SK-N-SH (cell line): ENCODE measurements at regions not wholly inside any gene's neighbourhood (a gene's known extent, or its start where the extent isn't known, plus 50 kb on each side); places are given as distances from the start of the nearest gene placed in this dataset.

ENCODE experiments used
- CTCF ChIA-PET: fragments of 300-600, 350-600 bp; formaldehyde crosslinking; extraction: SDS; loops from one replicate; lab custom pipeline; 2021; lab: Yijun Ruan, JAX
- POLR2A ChIA-PET: fragments of 350-600 bp; sonication (Branson Sonifier 250); formaldehyde crosslinking; extraction: SDS; loops from one replicate; lab custom pipeline; 2020; ENCODE audit warnings: antibody characterized with exemption, inconsistent platforms; lab: Yijun Ruan, JAX
- DNase-seq: peaks from one replicate; pipeline ENCODE4 v3.0.0; 2012
- H2AFZ ChIP-seq: fragments of 200-600 bp; sonication (generic); 2 replicates; pipeline ENCODE4 v1.8.1; 2016; ENCODE audit warnings: antibody characterized with exemption, mild to moderate bottlenecking, low read depth
- H3F3A ChIP-seq: fragments of 200-600 bp; sonication (generic); replicated peaks from 2 replicates; pipeline ENCODE3; 2016; ENCODE audit warnings: antibody characterized with exemption, mild to moderate bottlenecking; ENCODE audit not compliant: insufficient read depth
- H3K27ac ChIP-seq, 2 experiments: fragments of 200-500 bp in 1 of 2; fragments of 200-600 bp in 1 of 2; sonication (Bioruptor generic) in 1 of 2; sonication (generic), shearing (Covaris generic) in 1 of 2; 2 replicates each; pipeline versions ENCODE4 v1.5.1 to v1.6.1; 2014 to 2016; ENCODE audit warnings: low read depth in 2 of 2, inconsistent platforms in 1 of 2, low read length in 1 of 2, mild to moderate bottlenecking in 1 of 2, mixed read lengths in 1 of 2
- H3K27me3 ChIP-seq: fragments of 200-600 bp; sonication (generic), shearing (Covaris generic); 2 replicates; pipeline ENCODE4 v1.6.1; 2016; ENCODE audit warnings: mixed run types; ENCODE audit not compliant: insufficient read depth
- H3K36me3 ChIP-seq, 2 experiments: fragments of 200-500 bp in 1 of 2; fragments of 200-600 bp in 1 of 2; sonication (Bioruptor generic) in 1 of 2; sonication (generic) in 1 of 2; replicated peaks in 1 of 2; 2 replicates each; pipeline versions ENCODE3 to v1.5.1; 2014 to 2016; ENCODE audit warnings: low read length in 1 of 2, mild to moderate bottlenecking in 1 of 2; ENCODE audit not compliant: insufficient read depth in 2 of 2, control insufficient read depth in 1 of 2
- H3K4me1 ChIP-seq, 2 experiments: fragments of 200-500 bp in 1 of 2; fragments of 200-600 bp in 1 of 2; sonication (Bioruptor generic) in 1 of 2; sonication (generic), shearing (Covaris generic) in 1 of 2; 2 replicates each; pipeline versions ENCODE4 v1.5.1 to v1.6.1; 2014 to 2016; ENCODE audit warnings: low read depth in 1 of 2, low read length in 1 of 2, mixed run types in 1 of 2; ENCODE audit not compliant: insufficient read depth in 2 of 2, control insufficient read depth in 1 of 2
- H3K4me2 ChIP-seq: fragments of 200-600 bp; sonication (generic), shearing (Covaris generic); 2 replicates; pipeline ENCODE4 v1.6.1; 2017; ENCODE audit warnings: mixed run types
- H3K4me3 ChIP-seq, 2 experiments: fragments of 200-500 bp in 1 of 2; fragments of 200-600 bp in 1 of 2; sonication (Bioruptor generic) in 1 of 2; sonication (generic), shearing (Covaris generic) in 1 of 2; 2 replicates each; pipeline versions ENCODE4 v1.5.1 to v1.8.1; 2014 to 2016; ENCODE audit warnings: low read depth in 2 of 2, inconsistent platforms in 1 of 2, low read length in 1 of 2, mild to moderate bottlenecking in 1 of 2, mixed read lengths in 1 of 2, moderate library complexity in 1 of 2
- H3K79me2 ChIP-seq: fragments of 200-600 bp; sonication (generic); 2 replicates; pipeline ENCODE4 v1.8.1; 2017; ENCODE audit warnings: mild to moderate bottlenecking; ENCODE audit not compliant: insufficient read depth
- H3K9ac ChIP-seq: fragments of 200-600 bp; sonication (generic); 2 replicates; pipeline ENCODE4 v1.6.1; 2017; ENCODE audit warnings: mixed run types
- H3K9me2 ChIP-seq: fragments of 200-600 bp; sonication (generic); 2 replicates; pipeline ENCODE4 v1.6.1; 2017; ENCODE audit warnings: mixed run types
- H3K9me3 ChIP-seq: fragments of 200-600 bp; sonication (generic); 2 replicates; pipeline ENCODE4 v1.6.1; 2017; ENCODE audit warnings: mixed run types, mild to moderate bottlenecking, moderate library complexity
- H4K20me1 ChIP-seq: fragments of 200-600 bp; sonication (generic); 2 replicates; pipeline ENCODE4 v1.6.1; 2017; ENCODE audit warnings: mild to moderate bottlenecking, mixed run types; ENCODE audit not compliant: insufficient read depth
- CHD2 ChIP-seq: fragments of 150-350 bp; IDR thresholded peaks from 2 replicates; pipeline ENCODE4 v1.6.1; 2018; ENCODE audit warnings: low read length; ENCODE audit not compliant: partially characterized antibody
- ELF1 ChIP-seq: IDR thresholded peaks from 2 replicates; pipeline ENCODE4 v1.4.0; 2012
- FOSL2 ChIP-seq: IDR thresholded peaks from 2 replicates; pipeline ENCODE4 v1.4.0; 2012; ENCODE audit warnings: low read depth, mild to moderate bottlenecking, moderate library complexity, borderline replicate concordance
- JUND ChIP-seq: IDR thresholded peaks from 2 replicates; pipeline ENCODE4 v1.4.0; 2012
- REST ChIP-seq: IDR thresholded peaks from 2 replicates; pipeline ENCODE4 v1.6.1; 2012; ENCODE audit warnings: mild to moderate bottlenecking, low read depth, low read length, moderate library complexity
- RFX5 ChIP-seq: IDR thresholded peaks from 2 replicates; pipeline ENCODE4 v1.6.1; 2012; ENCODE audit warnings: mild to moderate bottlenecking, improper control_type of control experiment, low read length
- RXRA ChIP-seq: IDR thresholded peaks from 2 replicates; pipeline ENCODE4 v1.4.0; 2012; ENCODE audit warnings: low read depth, mild to moderate bottlenecking, borderline replicate concordance
- SMC3 ChIP-seq: IDR thresholded peaks from 2 replicates; pipeline ENCODE4 v1.6.1; 2012; ENCODE audit warnings: low read depth, low read length, improper control_type of control experiment
- TCF12 ChIP-seq: IDR thresholded peaks from 2 replicates; pipeline ENCODE4 v1.4.0; 2012
- WGBS: methylation state at CpG from one replicate; pipeline ENCODE4 v1.1.6; 2017; ENCODE audit warnings: low lambda C conversion rate; 5-methylcytosine and 5-hydroxymethylcytosine counted together
- TF ChIP-seq, protein P1 (sequence below): IDR thresholded peaks from 2 replicates; pipeline ENCODE4 v1.4.0; 2012; ENCODE audit warnings: low read depth

DNA sequence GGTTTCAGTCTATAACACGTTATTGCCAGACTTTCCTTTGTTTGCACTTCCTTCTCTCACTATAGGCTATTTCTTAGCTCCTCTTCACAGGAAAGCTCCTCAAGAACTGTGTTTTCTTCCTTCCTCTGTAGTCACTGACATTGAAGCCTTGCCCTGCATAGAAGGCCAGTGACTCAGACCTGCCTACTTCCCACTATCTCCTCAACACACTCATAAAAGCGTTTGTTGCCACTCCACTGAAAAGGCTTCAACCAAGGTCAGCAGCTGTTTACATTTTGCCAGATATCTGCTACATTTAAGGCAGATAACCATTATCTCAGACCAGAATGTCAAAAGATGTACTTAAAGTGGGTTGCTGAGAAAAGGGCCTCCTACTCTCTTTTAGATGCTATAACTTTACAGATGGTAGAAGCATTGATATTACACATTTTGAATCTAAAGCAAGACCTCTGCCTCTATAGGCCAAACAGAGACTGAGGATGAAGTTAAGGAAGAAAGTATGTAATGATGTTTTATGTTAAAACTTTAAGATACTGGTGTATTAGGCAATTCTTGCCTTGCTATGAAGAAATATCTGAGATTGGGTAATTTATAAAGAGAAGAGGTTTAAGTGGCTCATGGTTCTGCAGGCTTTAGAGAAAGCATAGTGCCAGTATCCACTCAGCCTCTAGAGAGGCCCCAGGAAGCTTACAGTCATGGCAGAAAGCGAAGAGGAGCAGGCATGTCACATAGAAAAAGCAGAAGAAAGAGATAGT lies 233.3 kb upstream of the FLRT2 start (continued):
- TF ChIP-seq JUND (0 out of 2 replicates have a peak, but pooled peaks have one; percentile 16), RFX5 (no peak), REST (no peak), CHD2 (no peak), TCF12 (no peak), FOSL2 (peak; percentile 16; the same call in 1 of the 2 replicates), ELF1 (no peak)
- TF ChIP-seq, all 33 proteins: peak for 4

- H3K9me2 ChIP-seq, result no peaks in the 10 kb centered on the region
- 32% methylated on average over 1 of the region's 1 CpG for WGBS
- CTCF ChIA-PET, result no interaction called here
Observed at GRCh38 chr14:85300107-85300506, 229.8 kb upstream of the FLRT2 start.

More at GRCh38 chr14:85300107-85300506, 229.8 kb upstream of the FLRT2 start:
- H3K27ac ChIP-seq, result no peak overlapping the region
- no peak overlapping the region for H3K4me3 ChIP-seq
- H3K9ac ChIP-seq, result no peak overlapping the region
- H3K4me2 ChIP-seq, result no peak overlapping the region
- POLR2A ChIA-PET, result no interaction called here
- H2AFZ ChIP-seq, result no peak overlapping the region
- no peaks in the 10 kb centered on the region for H3K36me3 ChIP-seq
- H4K20me1 ChIP-seq, result no peaks in the 10 kb centered on the region
- H3F3A ChIP-seq, result no peaks in the 10 kb centered on the region
- H3K9me3 ChIP-seq, result no peaks in the 10 kb centered on the region
- no peak for DNase-seq
- H3K79me2 ChIP-seq, result no peaks in the 10 kb centered on the region
- no peaks in the 10 kb centered on the region for H3K4me1 ChIP-seq
- H3K27me3 ChIP-seq, result no peaks in the 10 kb centered on the region
- TF ChIP-seq REST, result no peak
- TF ChIP-seq, protein P1, sequence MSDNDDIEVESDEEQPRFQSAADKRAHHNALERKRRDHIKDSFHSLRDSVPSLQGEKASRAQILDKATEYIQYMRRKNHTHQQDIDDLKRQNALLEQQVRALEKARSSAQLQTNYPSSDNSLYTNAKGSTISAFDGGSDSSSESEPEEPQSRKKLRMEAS, result no peak
- no peak for TF ChIP-seq RXRA
- TF ChIP-seq SMC3, result no peak
- TF ChIP-seq, all 33 proteins: peak for 0
